Fibroblast of mammary gland (primary cell): ENCODE measurements at regions not wholly inside any gene's neighbourhood (a gene's known extent, or its start where the extent isn't known, plus 50 kb on each side); places are given as distances from the start of the nearest gene placed in this dataset.
A peak's percentile ranks its signal among the peaks of the same experiment; 100 is the strongest.

Source experiments
- DNase-seq: peaks from one replicate; pipeline ENCODE4 v3.0.0-alpha.2; 2010; ENCODE audit warnings: low read depth
- H3K4me3 ChIP-seq: 2 replicates; pipeline ENCODE4 v1.5.1; 2011; ENCODE audit warnings: low read depth, mild to moderate bottlenecking, low read length, moderate library complexity; ENCODE audit not compliant: control insufficient read depth
- TF ChIP-seq, protein P1 (sequence below): conservative IDR thresholded peaks from 2 replicates; pipeline ENCODE4 v1.5.1; 2011; ENCODE audit warnings: low read depth, low read length, inconsistent platforms; ENCODE audit not compliant: control insufficient read depth, insufficient read depth

GRCh38 chr18:22320155-22320554, 97.6 kb downstream of the CTAGE1 start:
- DNase-seq = no peak
- H3K4me3 ChIP-seq = no peak overlapping the region
- TF ChIP-seq, protein P1, sequence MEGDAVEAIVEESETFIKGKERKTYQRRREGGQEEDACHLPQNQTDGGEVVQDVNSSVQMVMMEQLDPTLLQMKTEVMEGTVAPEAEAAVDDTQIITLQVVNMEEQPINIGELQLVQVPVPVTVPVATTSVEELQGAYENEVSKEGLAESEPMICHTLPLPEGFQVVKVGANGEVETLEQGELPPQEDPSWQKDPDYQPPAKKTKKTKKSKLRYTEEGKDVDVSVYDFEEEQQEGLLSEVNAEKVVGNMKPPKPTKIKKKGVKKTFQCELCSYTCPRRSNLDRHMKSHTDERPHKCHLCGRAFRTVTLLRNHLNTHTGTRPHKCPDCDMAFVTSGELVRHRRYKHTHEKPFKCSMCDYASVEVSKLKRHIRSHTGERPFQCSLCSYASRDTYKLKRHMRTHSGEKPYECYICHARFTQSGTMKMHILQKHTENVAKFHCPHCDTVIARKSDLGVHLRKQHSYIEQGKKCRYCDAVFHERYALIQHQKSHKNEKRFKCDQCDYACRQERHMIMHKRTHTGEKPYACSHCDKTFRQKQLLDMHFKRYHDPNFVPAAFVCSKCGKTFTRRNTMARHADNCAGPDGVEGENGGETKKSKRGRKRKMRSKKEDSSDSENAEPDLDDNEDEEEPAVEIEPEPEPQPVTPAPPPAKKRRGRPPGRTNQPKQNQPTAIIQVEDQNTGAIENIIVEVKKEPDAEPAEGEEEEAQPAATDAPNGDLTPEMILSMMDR = no peak

DNA sequence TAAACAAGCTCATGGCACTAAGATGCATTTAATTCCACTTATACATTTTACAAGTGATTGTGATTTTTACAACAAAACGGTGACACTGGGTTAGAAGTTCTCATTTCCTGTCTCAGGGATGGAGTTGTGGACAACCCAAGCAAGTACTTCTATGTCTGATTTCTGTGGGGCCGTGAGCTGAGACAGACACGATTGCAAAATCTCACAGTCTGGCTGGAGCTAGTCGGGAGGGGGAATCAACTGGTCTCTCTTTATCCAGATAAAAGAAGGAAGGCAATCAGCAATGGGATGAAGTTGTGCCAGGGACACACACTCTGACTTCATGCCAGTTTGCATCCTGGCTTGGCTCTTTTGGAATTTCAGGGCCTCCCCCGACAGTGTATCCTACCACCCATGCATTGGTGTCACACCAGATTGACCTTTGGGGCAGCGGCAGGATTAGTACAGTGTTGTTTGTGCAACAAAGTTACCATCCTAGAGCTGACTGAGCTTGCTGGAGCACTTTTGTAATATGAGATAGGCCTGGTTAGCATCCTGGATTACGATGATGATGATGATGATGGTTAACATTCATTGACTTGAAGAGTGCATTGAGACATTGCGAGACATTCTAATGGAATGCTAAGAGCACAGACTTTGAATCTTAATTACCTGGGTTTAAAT, 98.8 kb downstream of the CTAGE1 start:
- TF ChIP-seq, protein P1 = no peak
- H3K4me3 ChIP-seq = no peak overlapping the region
- DNase-seq = peak; percentile 58

- H3K4me3 ChIP-seq = no peak overlapping the region
- TF ChIP-seq, protein P1 = no peak
- DNase-seq = peak; percentile 94
Observed at GRCh38 chr18:22314420-22314819, 103.3 kb downstream of the CTAGE1 start.

- H3K4me3 ChIP-seq = no peak overlapping the region
- peak; percentile 79 for DNase-seq
- TF ChIP-seq, protein P1 = no peak
Observed at GRCh38 chr18:22314001-22314400, 103.7 kb downstream of the CTAGE1 start.

DNA sequence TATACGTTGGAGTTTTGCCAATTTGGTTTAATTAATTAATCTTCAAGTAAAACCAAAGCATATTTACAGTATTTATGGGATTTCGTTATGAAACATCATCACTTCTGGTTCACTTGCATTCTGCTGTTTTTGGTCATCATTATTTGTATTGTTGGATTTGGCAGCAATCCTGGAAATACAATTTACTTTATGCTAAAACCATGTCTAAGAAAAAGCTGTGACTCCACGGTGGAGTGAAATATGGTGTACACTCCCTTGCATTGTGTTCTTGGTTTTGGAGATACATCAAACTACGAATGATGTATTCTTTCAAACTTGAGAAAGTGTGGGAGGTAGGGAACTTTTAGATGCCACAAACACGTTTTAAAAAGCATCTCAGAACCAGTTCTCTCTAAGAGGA, 106.4 kb downstream of the CTAGE1 start:
- TF ChIP-seq, protein P1 = no peak
- peak; percentile 83 for DNase-seq
- H3K4me3 ChIP-seq = no peak overlapping the region

- TF ChIP-seq, protein P1 = no peak
- H3K4me3 ChIP-seq = no peak overlapping the region
- peak; percentile 73 for DNase-seq
Observed at GRCh38 chr18:22309191-22309590, 108.5 kb downstream of the CTAGE1 start.
